ENCODE measurements at regions not wholly inside any gene's neighbourhood (a gene's known extent, or its start where the extent isn't known, plus 50 kb on each side); places are given as distances from the start of the nearest gene placed in this dataset.

GRCh38 chr2:174670446-174670845, 72.8 kb upstream of the WIPF1 start:
- TF ChIP-seq POLR2AphosphoS5 (IDR thresholded peaks at IDR 0.05) = no peak
- TF ChIP-seq, protein P1, sequence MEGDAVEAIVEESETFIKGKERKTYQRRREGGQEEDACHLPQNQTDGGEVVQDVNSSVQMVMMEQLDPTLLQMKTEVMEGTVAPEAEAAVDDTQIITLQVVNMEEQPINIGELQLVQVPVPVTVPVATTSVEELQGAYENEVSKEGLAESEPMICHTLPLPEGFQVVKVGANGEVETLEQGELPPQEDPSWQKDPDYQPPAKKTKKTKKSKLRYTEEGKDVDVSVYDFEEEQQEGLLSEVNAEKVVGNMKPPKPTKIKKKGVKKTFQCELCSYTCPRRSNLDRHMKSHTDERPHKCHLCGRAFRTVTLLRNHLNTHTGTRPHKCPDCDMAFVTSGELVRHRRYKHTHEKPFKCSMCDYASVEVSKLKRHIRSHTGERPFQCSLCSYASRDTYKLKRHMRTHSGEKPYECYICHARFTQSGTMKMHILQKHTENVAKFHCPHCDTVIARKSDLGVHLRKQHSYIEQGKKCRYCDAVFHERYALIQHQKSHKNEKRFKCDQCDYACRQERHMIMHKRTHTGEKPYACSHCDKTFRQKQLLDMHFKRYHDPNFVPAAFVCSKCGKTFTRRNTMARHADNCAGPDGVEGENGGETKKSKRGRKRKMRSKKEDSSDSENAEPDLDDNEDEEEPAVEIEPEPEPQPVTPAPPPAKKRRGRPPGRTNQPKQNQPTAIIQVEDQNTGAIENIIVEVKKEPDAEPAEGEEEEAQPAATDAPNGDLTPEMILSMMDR (IDR thresholded peaks at IDR 0.05) = no peak
- no peak for TF ChIP-seq EP300 (IDR thresholded peaks at IDR 0.05)
- TF ChIP-seq POLR2A (IDR thresholded peaks at IDR 0.05) = no peak
- Histone ChIP-seq H3K4me3 (no peak overlapping the region), H3K36me3 (peaks cover 0 to 7% (median 0%) of the 10 kb centered on the region in 4 donors), H3K27me3 (no peaks in the 10 kb centered on the region), H3K4me1 (peaks cover 0 to 61% (median 48%) of the 10 kb centered on the region in 4 donors), H3K27ac (no peak overlapping the region), H3K9me3 (peaks cover 0 to 3% (median 0%) of the 10 kb centered on the region in 4 donors)
- whole genome bisulfite sequencing, 2 donors = 92 to 97% methylated on average over 4 of the region's 4 CpGs
- DNase-seq = peak; percentile 75
- intact Hi-C loops (cut with DNase I) = no loop called here

- intact Hi-C loops (cut with DNase I) = no loop called here
- peaks cover 0 to 3% (median 0%) of the 10 kb centered on the region in 4 donors for H3K9me3 ChIP-seq
- H3K4me3 ChIP-seq = no peak overlapping the region
- 94 to 95% methylated on average over 5 of the region's 5 CpGs for WGBS, 2 donors
- no peak overlapping the region for H3K27ac ChIP-seq
- H3K4me1 ChIP-seq = peaks cover 0 to 55% (median 48%) of the 10 kb centered on the region in 4 donors
- no peak for DNase-seq
- TF ChIP-seq POLR2A (IDR thresholded peaks at IDR 0.05) = no peak
- no peak for TF ChIP-seq EP300 (IDR thresholded peaks at IDR 0.05)
- TF ChIP-seq, protein P1 (IDR thresholded peaks at IDR 0.05) = no peak
- TF ChIP-seq POLR2AphosphoS5 (IDR thresholded peaks at IDR 0.05) = no peak
- H3K36me3 ChIP-seq = peaks cover 0 to 7% (median 0%) of the 10 kb centered on the region in 4 donors
- no peaks in the 10 kb centered on the region for H3K27me3 ChIP-seq
Measured at GRCh38 chr2:174669336-174669735, 71.7 kb upstream of the WIPF1 start.

DNA sequence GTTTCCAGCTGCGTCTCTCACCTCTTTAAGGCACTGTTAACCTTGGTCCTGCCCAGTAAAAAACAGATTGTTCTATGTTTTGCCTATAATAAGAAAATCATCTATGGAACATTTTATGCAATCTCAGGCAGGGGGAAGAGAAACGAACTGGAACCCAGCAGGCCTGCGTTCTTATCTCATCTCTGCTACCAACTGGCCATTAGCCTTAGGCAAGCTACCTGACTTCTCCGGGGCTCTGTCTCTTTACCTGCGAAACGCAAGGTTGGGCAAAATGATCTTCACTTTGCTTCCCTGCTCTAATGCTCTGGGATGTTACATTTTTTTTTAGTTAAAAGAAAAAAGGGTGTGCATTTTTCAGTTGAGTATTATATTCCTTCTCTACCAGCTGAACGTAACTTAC, 70.5 kb upstream of the WIPF1 start:
- Histone ChIP-seq H3K27ac (peak overlapping the region in 2 of 4 donors; percentile 58 to 65), H3K9me3 (peaks cover 0 to 3% (median 0%) of the 10 kb centered on the region in 4 donors), H3K4me1 (peaks cover 0 to 63% (median 59%) of the 10 kb centered on the region in 4 donors), H3K4me3 (no peak overlapping the region), H3K27me3 (no peaks in the 10 kb centered on the region), H3K36me3 (peaks cover 0 to 4% (median 0%) of the 10 kb centered on the region in 4 donors)
- WGBS, 2 donors = 88 to 93% methylated on average over 7 of the region's 7 CpGs
- TF ChIP-seq, protein P1 (IDR thresholded peaks at IDR 0.05) = no peak
- TF ChIP-seq POLR2AphosphoS5 (IDR thresholded peaks at IDR 0.05) = no peak
- TF ChIP-seq POLR2A (IDR thresholded peaks at IDR 0.05) = no peak
- TF ChIP-seq EP300 (IDR thresholded peaks at IDR 0.05) = no peak
- intact Hi-C loops (cut with DNase I) = no loop called here
- DNase-seq = no peak

DNA sequence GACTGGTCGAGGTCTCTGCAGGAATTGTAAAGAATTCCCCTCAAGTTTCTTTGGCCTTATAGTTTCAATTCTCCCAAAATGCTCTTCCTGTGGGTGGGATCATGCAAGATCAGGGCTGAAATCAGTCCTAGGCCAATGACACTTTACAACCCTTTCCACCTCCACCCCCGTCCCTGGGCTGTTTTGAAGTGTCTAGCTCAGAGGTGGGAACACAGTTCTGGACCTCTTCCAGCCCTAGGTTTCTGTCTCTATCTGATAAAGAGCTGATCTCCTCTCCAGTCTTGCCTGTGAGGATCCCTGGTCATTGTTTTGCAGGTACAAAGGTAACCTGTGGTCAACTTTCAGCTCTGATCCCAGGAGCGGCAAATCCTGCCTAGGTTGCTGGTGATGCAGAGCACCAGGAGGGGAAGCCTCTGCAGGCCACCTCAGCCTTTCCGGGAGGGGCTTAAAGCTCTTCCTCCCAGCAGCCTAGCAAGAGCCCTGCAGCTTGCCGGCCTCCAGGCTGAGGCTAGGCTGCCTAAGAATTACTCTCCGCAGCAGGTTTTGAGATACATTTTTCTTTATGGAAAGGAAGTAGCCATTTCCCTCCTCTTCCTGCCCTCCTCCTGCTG, 69.8 kb upstream of the WIPF1 start:
- TF ChIP-seq POLR2AphosphoS5 (IDR thresholded peaks at IDR 0.05) (no peak), POLR2A (IDR thresholded peaks at IDR 0.05) (no peak), EP300 (IDR thresholded peaks at IDR 0.05) (no peak)
- TF ChIP-seq, protein P1 (IDR thresholded peaks at IDR 0.05) = no peak
- intact Hi-C loops (cut with DNase I) = no loop called here
- WGBS, 2 donors = 53 to 84% methylated on average over 6 of the region's 6 CpGs
- Histone ChIP-seq H3K9me3 (peaks cover 0 to 3% (median 0%) of the 10 kb centered on the region in 4 donors), H3K36me3 (no peaks in the 10 kb centered on the region), H3K27ac (peak overlapping the region; percentile 6 to 65 (median 55)), H3K27me3 (no peaks in the 10 kb centered on the region), H3K4me1 (peaks cover 0 to 70% (median 66%) of the 10 kb centered on the region in 4 donors), H3K4me3 (no peak overlapping the region)
- DNase-seq = no peak
